NCI-H2227 (cell line): ENCODE measurements at regions not wholly inside any gene's neighbourhood (a gene's known extent, or its start where the extent isn't known, plus 50 kb on each side); places are given as distances from the start of the nearest gene placed in this dataset.

Source experiments
- DNase-seq: peaks from one replicate; lab custom pipeline; 2025; ENCODE audit not compliant: unreplicated experiment; lab: John Stamatoyannopoulos, UW

GRCh38 chr1:157292809-157293564, 154.8 kb upstream of the ETV3 start:
- no peak for DNase-seq

DNA sequence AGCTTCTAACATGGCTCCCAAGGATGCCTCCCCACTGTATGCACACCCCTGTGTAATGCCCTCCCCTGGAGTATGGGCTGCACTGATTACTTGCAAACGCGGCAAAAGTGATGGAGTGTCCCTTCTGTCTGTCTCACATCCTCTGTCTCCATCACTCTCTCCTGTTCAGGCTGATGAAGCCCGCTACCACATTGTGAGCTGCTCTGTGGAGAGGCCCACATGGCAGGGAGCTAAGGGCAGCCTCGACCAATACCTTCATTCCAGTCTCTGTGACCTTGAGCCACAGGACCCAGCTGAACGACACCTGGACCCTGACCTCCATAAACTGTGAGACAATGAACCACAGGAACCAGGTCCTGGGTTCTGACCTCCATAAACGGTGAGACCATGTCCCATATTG, 154.1 kb upstream of the ETV3 start:
- no peak for DNase-seq

DNA sequence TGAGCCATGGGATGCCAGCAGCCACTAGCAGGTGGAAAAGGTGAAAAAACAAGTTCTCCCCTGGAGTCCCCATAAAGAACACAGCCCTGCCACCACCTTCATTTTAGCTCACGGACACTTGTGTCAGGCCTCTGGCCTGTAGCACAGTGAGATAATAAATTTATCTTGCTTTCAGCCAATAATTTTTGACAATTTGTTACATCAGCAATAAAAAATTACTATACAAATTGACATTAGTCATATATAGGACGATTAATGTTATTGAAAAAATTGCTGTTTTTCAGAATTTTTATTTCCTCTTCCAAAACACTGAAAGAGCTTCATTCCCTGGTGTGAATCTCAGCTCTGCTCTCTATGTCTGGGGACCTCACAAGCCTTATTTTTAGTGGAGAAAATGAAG, 152.9 kb upstream of the ETV3 start:
- no peak for DNase-seq

DNA sequence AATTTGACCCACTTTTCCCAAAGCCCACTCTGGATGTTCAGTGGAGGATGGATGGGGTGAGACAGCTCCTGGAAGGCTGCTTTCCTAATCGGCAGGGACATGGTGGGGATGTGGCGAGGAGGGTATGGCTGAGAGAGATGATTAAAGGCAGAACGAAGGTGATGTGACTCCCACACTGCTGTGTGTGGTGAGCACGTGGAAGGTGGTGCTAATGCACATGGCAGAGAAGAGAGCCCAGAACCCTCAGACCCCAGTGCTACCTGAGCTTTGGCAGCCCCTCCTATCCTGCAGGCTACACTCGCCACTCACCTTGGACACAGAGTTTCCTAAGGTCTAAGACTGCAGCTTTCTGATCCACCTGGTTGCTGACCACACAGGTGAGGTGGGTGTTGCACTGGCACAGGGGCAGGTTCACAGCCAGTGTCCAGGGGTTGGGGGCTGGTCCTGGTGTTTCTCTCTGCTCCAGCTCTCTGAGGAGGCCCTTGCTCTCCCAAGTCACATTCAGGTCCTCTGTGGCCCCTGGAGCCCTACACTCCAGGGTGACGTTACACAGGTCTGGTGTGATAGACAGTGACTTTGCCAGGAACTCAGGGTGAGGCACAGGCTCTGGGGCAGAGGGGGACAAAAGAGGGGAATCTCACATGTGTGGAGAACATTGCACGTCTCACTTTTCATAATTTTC, 151.4 kb upstream of the ETV3 start:
- DNase-seq = no peak

DNA sequence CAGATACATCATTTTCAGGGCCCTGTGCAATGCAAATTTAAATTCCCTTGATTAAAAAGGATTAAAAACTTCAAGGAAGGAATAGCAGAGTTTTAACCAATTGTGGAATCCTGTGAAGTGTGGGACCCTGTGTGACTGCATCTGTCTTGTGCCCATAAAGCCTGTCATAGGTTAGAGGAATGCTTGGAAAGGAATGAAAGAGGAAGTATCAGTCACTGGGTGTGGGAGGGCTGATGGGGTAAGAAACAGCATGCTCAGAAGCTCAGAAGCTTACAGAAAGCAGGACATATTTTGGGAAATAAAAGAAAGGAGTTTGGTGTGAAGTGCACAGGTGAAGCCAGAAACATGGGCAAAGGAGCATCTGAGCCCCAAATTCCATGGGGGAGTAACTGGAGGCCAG, 150.8 kb upstream of the ETV3 start:
- no peak for DNase-seq

- no peak for DNase-seq
These were observed 150.3 kb upstream of the ETV3 start for GRCh38 chr1:157288492-157288891.

DNA sequence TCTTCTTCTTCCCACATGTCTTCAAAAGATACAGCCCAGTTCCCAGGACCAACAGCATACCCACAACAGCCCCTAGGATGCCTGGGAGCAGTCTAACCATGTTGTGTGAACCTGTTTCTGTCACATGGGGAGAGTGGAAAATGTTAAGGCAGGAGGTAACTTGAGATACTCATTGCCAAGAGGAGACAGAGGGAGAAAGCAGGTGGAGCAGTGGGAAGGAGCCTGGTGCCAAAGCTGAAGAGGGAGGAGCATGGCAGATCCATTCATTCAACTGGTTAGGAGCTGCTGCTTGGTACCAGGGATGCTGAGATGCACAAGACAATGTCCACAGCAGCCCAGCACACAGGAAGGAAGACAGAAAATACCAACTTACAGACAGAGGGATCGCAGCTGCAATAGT, 149.8 kb upstream of the ETV3 start:
- no peak for DNase-seq

DNA sequence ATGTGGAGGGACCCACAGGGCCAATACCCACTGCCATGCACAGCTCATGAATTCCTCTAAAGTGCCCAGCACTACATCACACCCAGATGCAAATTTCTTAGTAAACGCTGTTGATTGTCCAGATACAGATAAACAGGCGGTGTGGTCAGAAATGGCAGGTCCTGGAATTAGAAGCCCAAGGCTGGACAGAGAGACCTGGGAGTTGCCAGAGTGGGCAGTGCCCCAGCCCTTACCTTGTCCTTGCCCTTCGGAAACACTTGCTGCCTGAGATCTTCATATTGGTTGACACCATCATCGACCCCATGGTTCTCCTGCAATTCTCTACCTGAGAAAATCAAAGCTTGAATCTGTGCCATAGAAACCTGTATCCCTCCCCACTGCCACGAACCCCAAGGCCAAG, 149.3 kb upstream of the ETV3 start:
- DNase-seq = no peak

DNA sequence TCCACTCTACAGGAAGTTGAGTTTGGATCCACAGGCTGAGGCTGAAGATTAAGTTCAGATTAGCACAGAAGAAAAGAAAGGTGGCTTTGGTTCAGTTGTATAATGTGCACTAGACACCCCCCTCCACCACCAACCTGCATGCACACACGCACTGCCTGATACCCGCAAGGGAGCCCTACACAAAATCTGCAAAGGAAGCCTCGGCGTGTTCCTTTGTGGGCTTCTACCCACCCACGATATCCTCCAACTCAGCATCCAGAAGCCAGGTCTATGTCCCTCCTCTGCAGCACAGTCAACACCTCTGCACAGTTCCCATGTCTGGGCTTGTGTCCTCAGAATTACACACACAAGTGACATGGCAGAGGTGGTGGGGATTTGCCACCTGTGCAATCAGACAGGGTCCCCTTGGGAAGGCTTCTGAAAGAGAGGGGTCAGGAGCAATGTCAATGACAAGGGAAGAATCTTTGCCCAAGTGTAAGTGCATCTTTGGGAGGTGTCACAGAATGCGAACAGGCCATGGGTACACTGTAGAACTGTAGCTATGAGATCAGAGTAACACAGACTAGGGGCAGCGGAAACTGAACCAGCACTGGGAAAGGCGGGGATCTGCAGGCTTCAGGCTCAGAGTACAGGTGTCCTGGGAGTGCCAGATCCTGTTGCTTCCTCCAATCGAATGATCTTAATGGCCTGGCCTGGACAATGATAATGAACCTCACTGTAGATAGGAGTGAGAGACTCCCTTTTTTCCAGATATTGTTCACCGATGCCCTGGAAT, 148.6 kb upstream of the ETV3 start:
- DNase-seq = no peak

GRCh38 chr1:157286096-157286495, 147.9 kb upstream of the ETV3 start:
- DNase-seq = no peak

GRCh38 chr1:157284451-157284850, 146.3 kb upstream of the ETV3 start:
- no peak for DNase-seq

GRCh38 chr1:157279802-157280140, 141.6 kb upstream of the ETV3 start:
- DNase-seq = no peak

DNA sequence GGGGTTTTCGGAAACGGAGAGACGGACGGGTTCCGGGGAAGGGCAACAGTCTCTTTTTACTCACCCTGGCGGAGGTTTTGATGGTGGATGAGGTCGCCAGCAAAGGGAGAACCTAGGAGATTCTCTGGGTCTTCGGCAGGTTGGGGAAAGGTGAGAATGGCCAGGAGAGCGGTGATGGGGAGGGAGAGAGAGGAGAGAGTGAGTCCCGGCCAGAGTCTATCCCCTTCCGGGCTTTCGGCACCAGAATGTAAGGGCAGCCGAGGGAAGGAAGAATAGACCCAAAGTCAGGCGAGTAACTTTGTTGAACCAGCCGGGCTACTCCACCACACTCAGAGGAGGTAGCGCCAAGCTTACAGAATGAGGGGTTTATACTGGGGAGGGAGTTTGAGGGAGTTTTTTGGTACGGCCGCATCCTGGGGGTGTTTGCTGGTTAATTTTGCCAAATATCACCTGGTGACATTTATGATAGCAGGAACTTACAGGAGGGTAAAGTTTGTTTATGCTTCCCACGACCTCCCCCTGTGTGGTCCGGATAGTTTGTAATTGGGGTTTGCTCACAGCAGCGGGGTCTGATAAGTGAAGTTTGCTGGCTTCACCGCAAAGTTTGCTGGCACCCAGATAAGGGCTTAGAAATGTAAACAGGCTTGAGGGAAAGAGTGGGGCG, 141.1 kb upstream of the ETV3 start:
- DNase-seq = no peak

DNA sequence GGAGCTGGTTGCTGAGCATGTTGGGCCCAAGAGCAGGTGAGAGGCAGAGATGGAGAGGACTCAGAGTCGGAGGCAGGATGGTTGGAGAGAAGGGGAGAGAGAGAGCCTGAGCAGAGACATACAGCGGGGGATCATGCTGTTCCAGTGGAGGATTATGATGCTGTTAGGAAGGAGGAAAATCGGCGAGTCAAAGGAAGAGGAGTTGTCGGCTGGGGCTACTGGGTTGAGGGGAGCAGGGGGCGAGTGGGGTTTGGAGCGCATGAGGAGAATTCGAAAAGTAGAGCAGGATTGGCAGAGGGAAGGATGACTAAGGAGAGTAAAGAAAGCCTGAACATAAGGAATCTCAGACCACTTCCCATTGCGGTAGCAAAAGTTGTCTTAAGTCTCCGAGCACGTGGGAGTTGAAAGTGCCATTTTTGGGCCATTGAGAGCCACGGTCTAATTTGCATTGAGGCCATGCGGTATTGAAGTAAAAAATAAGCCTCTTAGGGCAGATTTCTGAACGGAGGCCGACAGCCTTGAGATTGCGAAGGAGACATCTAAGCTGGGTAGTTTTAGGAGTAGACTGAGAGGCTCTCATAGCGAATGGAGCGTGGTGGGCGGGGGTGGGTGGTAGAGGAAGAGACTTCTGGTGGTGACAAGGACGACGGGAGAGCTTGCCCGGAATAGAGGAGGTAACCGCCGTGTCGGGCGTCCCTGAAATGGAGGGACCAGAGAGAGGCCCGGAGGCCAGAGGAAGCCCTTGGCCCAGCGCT, 140.4 kb upstream of the ETV3 start:
- DNase-seq = no peak

- no peak for DNase-seq
These were observed 139.7 kb upstream of the ETV3 start for GRCh38 chr1:157277913-157278312.

DNA sequence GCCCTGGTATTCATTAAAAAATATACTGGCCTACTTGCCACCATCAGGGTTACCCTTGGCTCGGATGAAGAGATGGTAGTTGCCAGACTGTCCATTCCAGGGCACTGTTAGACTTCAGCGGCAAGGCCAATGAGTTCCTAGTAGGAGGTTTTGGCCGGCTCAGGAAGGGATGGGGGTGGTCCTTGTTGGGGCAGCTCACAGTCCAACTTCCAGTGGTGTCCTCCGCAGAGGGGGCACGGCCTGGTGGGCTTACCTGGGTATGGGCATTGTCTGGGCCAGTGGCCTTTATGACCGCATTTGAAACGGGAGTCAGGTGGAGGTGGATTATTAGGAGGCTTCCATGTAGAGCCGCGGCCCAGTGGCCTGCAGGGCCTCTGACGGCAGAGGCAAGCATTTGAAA, 139.1 kb upstream of the ETV3 start:
- DNase-seq = no peak

GRCh38 chr1:157274698-157275534, 136.7 kb upstream of the ETV3 start:
- no peak for DNase-seq

GRCh38 chr1:157272729-157273524, 134.7 kb upstream of the ETV3 start:
- DNase-seq = no peak

- no peak for DNase-seq
These were observed 134.1 kb upstream of the ETV3 start for GRCh38 chr1:157272264-157272663.
